Esophagus muscularis mucosa (tissue), 4 donors: ENCODE measurements at regions not wholly inside any gene's neighbourhood (a gene's known extent, or its start where the extent isn't known, plus 50 kb on each side); places are given as distances from the start of the nearest gene placed in this dataset.

ENCODE experiments used
- DNase-seq: peaks from one replicate; pipeline ENCODE4 v3.0.0-alpha.2; 2017; ENCODE audit errors: extremely low spot score
- H3K27ac ChIP-seq, 4 donors: fragments of 200-600 bp; sonication (generic); replicated peaks in 1 of 4; 1 replicate in 3 of 4; 2 replicates in 1 of 4; pipeline ENCODE4 v1.5.1; 2016 to 2019; ENCODE audit warnings: mild to moderate bottlenecking in 1 of 4
- H3K27me3 ChIP-seq, 4 donors: fragments of 200-600 bp; sonication (generic); one replicate each; pipeline versions ENCODE4 v1.5.1 to v1.6.0; 2016 to 2019
- H3K36me3 ChIP-seq, 4 donors: fragments of 200-600 bp; sonication (generic); one replicate each; pipeline ENCODE4 v1.5.1; 2016 to 2019
- H3K4me1 ChIP-seq, 4 donors: fragments of 200-600 bp; sonication (generic); one replicate each; pipeline ENCODE4 v1.5.1; 2016 to 2019
- H3K4me3 ChIP-seq, 4 donors: fragments of 200-600 bp; sonication (generic); 1 replicate in 2 of 4; 2 replicates in 2 of 4; pipeline ENCODE4 v1.5.1; 2016 to 2019; ENCODE audit warnings: mild to moderate bottlenecking in 4 of 4, moderate library complexity in 1 of 4
- H3K9me3 ChIP-seq, 4 donors: fragments of 200-600 bp; sonication (generic); 1 replicate in 3 of 4; 2 replicates in 1 of 4; pipeline ENCODE4 v1.5.1; 2016 to 2019
- CTCF ChIP-seq, 3 experiments: fragments of 200-600 bp in 2 of 3; fragments of 450-650 bp in 1 of 3; sonication (generic) in 2 of 3; IDR thresholded peaks; one replicate each; pipeline ENCODE4 v1.5.1; 2017 to 2019; ENCODE audit warnings: antibody characterized with exemption in 3 of 3, mild to moderate bottlenecking in 2 of 3, moderate library complexity in 1 of 3
- EP300 ChIP-seq: sonication (generic); formaldehyde crosslinking; IDR thresholded peaks from one replicate; pipeline ENCODE4 v1.6.1; 2017; ENCODE audit warnings: antibody characterized with exemption
- POLR2A ChIP-seq: fragments of 450-650 bp; IDR thresholded peaks from one replicate; pipeline ENCODE4 v1.6.1; 2017; ENCODE audit warnings: antibody characterized with exemption, moderate library complexity, mild to moderate bottlenecking, low read depth
- POLR2AphosphoS5 ChIP-seq, 2 donors: sonication (generic); formaldehyde crosslinking; IDR thresholded peaks; one replicate each; pipeline ENCODE4 v1.6.1; 2017; ENCODE audit warnings: antibody characterized with exemption in 2 of 2
- WGBS: methylation state at CpG from one replicate; pipeline ENCODE4 v1.1.5; 2018; 5-methylcytosine and 5-hydroxymethylcytosine counted together
- intact Hi-C: fragments of 100-400 bp; cut with DNase I; formaldehyde crosslinking; loops from one replicate; pipeline ENCODE4 v1.15.1; 2023

DNA sequence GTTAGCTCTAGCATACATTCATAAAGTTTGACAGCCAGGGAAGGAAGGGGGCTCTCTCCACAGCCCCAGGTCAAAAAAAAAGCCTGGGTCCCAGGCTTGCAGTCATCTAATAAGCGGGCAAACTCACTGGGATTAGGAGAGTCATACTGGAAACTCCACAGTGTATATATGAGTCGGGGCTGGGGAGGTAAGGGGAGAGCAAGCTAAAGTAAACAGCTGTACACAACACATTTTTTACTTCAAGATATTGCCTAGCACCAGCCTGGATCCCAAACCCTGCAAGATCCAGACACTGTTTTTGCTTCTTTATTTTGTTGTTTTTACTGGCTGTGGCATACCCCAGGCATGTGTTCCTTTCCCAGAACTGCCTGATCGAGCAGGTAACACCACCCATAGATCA is 291.3 kb upstream of the TANK start:
- TF ChIP-seq EP300 (no peak), POLR2A (no peak), POLR2AphosphoS5 (IDR thresholded peaks at IDR 0.05) (no peak), CTCF (IDR thresholded peaks at IDR 0.05) (no peak)

DNA sequence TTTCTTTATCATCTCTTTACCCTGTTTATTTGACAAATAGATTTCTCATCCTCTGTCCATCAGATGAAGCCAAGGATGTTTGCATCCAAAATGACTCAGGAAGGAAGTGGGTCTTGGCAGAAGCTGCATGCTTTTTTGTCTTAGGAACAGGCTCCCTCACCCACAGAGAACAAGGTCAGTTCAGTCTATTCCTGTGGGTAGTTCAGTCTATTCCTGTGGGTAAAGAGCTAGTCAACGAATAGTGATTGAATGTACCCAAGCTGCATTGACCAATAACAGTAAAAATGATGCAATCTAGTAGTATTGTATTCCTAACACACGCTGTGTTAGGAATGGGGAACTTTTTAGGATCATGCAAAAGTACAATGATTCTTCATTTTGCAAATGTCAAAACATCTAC is 290.8 kb upstream of the TANK start:
- Histone ChIP-seq H3K27me3 (no peaks in the 10 kb centered on the region), H3K9me3 (no peaks in the 10 kb centered on the region), H3K36me3 (no peaks in the 10 kb centered on the region), H3K27ac (peak overlapping the region in 3 of 4 donors; percentile 7 to 71 (median 47)), H3K4me1 (peaks cover 0 to 14% (median 6%) of the 10 kb centered on the region in 4 donors), H3K4me3 (no peak overlapping the region)
- no peak for DNase-seq
- WGBS, result 58% methylated on average over 2 of the region's 2 CpGs
- intact Hi-C loops, result no loop called here
- TF ChIP-seq POLR2AphosphoS5 (IDR thresholded peaks at IDR 0.05), result peak in 1 of 2 donors; percentile 24
- no peak for TF ChIP-seq EP300

More for the DNA sequence above, 291.3 kb upstream of the TANK start:
- H3K36me3 ChIP-seq, result no peaks in the 10 kb centered on the region
- intact Hi-C loops, result no loop called here
- H3K4me1 ChIP-seq, result peaks cover 0 to 14% (median 6%) of the 10 kb centered on the region in 4 donors
- peak overlapping the region in 2 of 4 donors; percentile 12 to 71 for H3K27ac ChIP-seq
- H3K27me3 ChIP-seq, result no peaks in the 10 kb centered on the region
- no peaks in the 10 kb centered on the region for H3K9me3 ChIP-seq
- 77% methylated on average over 3 of the region's 3 CpGs for WGBS
- no peak for DNase-seq
- no peak overlapping the region for H3K4me3 ChIP-seq

GRCh38 chr2:160870729-160871465 is 289.3 kb upstream of the TANK start:
- WGBS, result 52% methylated on average over 6 of the region's 6 CpGs
- TF ChIP-seq EP300 (no peak), CTCF (IDR thresholded peaks at IDR 0.05) (no peak), POLR2A (no peak), POLR2AphosphoS5 (IDR thresholded peaks at IDR 0.05) (no peak)
- no peak overlapping the region for H3K4me3 ChIP-seq
- H3K4me1 ChIP-seq, result peaks cover 0 to 14% (median 6%) of the 10 kb centered on the region in 4 donors
- no peaks in the 10 kb centered on the region for H3K36me3 ChIP-seq
- no peaks in the 10 kb centered on the region for H3K9me3 ChIP-seq
- DNase-seq, result no peak
- intact Hi-C loops, result no loop called here
- peak overlapping the region; percentile 2 to 69 (median 22) for H3K27ac ChIP-seq
- H3K27me3 ChIP-seq, result no peaks in the 10 kb centered on the region

DNA sequence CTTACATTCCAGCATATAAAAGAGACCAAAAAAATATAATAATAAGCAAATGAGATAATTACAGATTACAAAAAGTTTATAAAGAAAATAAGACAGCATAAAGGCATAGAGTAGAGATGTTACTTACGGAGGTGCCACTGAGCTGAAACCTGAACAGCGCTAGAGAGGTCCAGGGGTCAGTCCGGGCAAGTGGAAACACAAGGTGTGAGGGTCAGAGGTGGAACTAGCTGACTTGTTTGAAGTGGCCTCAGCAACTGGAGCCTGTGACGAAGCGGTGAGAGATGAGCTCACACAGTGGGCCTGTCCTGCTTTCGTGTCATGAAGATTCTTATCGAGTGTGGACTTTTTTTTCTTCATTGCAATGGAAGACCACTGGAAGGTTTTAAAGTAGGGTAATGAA is 288.3 kb upstream of the TANK start:
- intact Hi-C loops, result no loop called here
- 94% methylated on average over 7 of the region's 7 CpGs for whole genome bisulfite sequencing

GRCh38 chr2:160876029-160876428 is 284.2 kb upstream of the TANK start:
- H3K36me3 ChIP-seq, result no peaks in the 10 kb centered on the region
- 94% methylated on average over 2 of the region's 2 CpGs for WGBS
- H3K27ac ChIP-seq, result no peak overlapping the region
- H3K4me1 ChIP-seq, result peaks cover 0 to 6% (median 0%) of the 10 kb centered on the region in 4 donors
- no peaks in the 10 kb centered on the region for H3K27me3 ChIP-seq
- H3K4me3 ChIP-seq, result no peak overlapping the region
- H3K9me3 ChIP-seq, result no peaks in the 10 kb centered on the region
- TF ChIP-seq EP300, result no peak
- no peak for TF ChIP-seq POLR2AphosphoS5 (IDR thresholded peaks at IDR 0.05)
- TF ChIP-seq CTCF (IDR thresholded peaks at IDR 0.05), result no peak
- TF ChIP-seq POLR2A, result no peak
- intact Hi-C loops, result no loop called here
- no peak for DNase-seq

More for the DNA sequence above, 288.3 kb upstream of the TANK start:
- H3K27me3 ChIP-seq, result no peaks in the 10 kb centered on the region
- H3K4me1 ChIP-seq, result peaks cover 0 to 14% (median 6%) of the 10 kb centered on the region in 4 donors
- no peaks in the 10 kb centered on the region for H3K9me3 ChIP-seq
- H3K27ac ChIP-seq, result no peak overlapping the region
- H3K4me3 ChIP-seq, result no peak overlapping the region
- TF ChIP-seq EP300 (no peak), POLR2A (no peak), CTCF (IDR thresholded peaks at IDR 0.05) (no peak), POLR2AphosphoS5 (IDR thresholded peaks at IDR 0.05) (no peak)
- no peak for DNase-seq
- no peaks in the 10 kb centered on the region for H3K36me3 ChIP-seq
